H1 (cell line): ENCODE measurements at regions not wholly inside any gene's neighbourhood (a gene's known extent, or its start where the extent isn't known, plus 50 kb on each side); places are given as distances from the start of the nearest gene placed in this dataset.

Source experiments
- CBX8 ChIP-seq: fragments of 300-800, 300-1000 bp; sonication (generic); IDR thresholded peaks from 2 replicates; pipeline ENCODE4 v1.7.1; 2016; ENCODE audit warnings: low read depth, low read length, borderline replicate concordance
- CHD7 ChIP-seq: fragments of 300-600 bp; sonication (generic); IDR thresholded peaks from 2 replicates; pipeline ENCODE4 v1.7.1; 2012; ENCODE audit warnings: low read length, moderate library complexity, mild to moderate bottlenecking, inconsistent platforms; ENCODE audit not compliant: insufficient replicate concordance
- SIN3A ChIP-seq, 2 experiments: IDR thresholded peaks in 1 of 2; conservative IDR thresholded peaks in 1 of 2; 2 replicates each; pipeline ENCODE4 v1.6.1; 2011 to 2012; ENCODE audit warnings: low read length in 2 of 2, improper control_type of control experiment in 1 of 2, low read depth in 1 of 2, mild to moderate bottlenecking in 1 of 2
- SUZ12 ChIP-seq: fragments of 200-600 bp; sonication (generic); IDR thresholded peaks from 2 replicates; pipeline ENCODE4 v1.6.1; 2012; ENCODE audit warnings: mild to moderate bottlenecking, inconsistent platforms, low read length, moderate library complexity, mixed read lengths
- TCF12 ChIP-seq: IDR thresholded peaks from 2 replicates; pipeline ENCODE4 v1.6.1; 2011; ENCODE audit warnings: low read depth, mild to moderate bottlenecking, low read length

GRCh38 chr6:7489376-7489775, 52.1 kb upstream of the DSP start (continued):
- TF ChIP-seq CHD7: no peak
- TF ChIP-seq SIN3A (conservative IDR thresholded peaks at IDR 0.05 in 1 of 2, IDR thresholded peaks at IDR 0.05 in 1 of 2; ENCODE audit: low read depth in 1 of 2, low read length in 2 of 2): no peak
- no peak for TF ChIP-seq CBX8
- TF ChIP-seq TCF12: no peak
- no peak for TF ChIP-seq SUZ12
